ENCODE measurements at regions not wholly inside any gene's neighbourhood (a gene's known extent, or its start where the extent isn't known, plus 50 kb on each side); places are given as distances from the start of the nearest gene placed in this dataset.
"Not testable (repeated sequence)": the region's sequence is repeated elsewhere in the genome, so short reads cannot be mapped to it uniquely, and the experiment has no call there.

- no peak for DNase-seq (ENCODE audit: low spot score in 2 of 2)
- Histone ChIP-seq H3K9me3 (peaks cover 8 to 9% of the 10 kb centered on the region in 2 donors), H3K27ac (no peak overlapping the region), H3K4me3 (no peak overlapping the region), H3K36me3 (no peaks in the 10 kb centered on the region), H3K27me3 (peaks cover 0 to 12% of the 10 kb centered on the region in 2 donors), H3K4me1 (peaks cover 0 to 4% of the 10 kb centered on the region in 2 donors)
- TF ChIP-seq POLR2AphosphoS5 (IDR thresholded peaks at IDR 0.05) = no peak
- TF ChIP-seq POLR2A (IDR thresholded peaks at IDR 0.05) = no peak
- TF ChIP-seq, protein P1, sequence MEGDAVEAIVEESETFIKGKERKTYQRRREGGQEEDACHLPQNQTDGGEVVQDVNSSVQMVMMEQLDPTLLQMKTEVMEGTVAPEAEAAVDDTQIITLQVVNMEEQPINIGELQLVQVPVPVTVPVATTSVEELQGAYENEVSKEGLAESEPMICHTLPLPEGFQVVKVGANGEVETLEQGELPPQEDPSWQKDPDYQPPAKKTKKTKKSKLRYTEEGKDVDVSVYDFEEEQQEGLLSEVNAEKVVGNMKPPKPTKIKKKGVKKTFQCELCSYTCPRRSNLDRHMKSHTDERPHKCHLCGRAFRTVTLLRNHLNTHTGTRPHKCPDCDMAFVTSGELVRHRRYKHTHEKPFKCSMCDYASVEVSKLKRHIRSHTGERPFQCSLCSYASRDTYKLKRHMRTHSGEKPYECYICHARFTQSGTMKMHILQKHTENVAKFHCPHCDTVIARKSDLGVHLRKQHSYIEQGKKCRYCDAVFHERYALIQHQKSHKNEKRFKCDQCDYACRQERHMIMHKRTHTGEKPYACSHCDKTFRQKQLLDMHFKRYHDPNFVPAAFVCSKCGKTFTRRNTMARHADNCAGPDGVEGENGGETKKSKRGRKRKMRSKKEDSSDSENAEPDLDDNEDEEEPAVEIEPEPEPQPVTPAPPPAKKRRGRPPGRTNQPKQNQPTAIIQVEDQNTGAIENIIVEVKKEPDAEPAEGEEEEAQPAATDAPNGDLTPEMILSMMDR (IDR thresholded peaks at IDR 0.05) = no peak
- intact Hi-C loops (cut with DNase I; ENCODE audit: low total_unique reads) = no loop called here
Observed at GRCh38 chrX:23511793-23512192, 155.5 kb upstream of the PRDX4 start.

GRCh38 chrX:23513121-23513520, 154.2 kb upstream of the PRDX4 start:
- peaks cover 8 to 9% of the 10 kb centered on the region in 2 donors for H3K9me3 ChIP-seq
- DNase-seq (ENCODE audit: low spot score in 2 of 2) = no peak
- no peak for TF ChIP-seq POLR2AphosphoS5 (IDR thresholded peaks at IDR 0.05)
- TF ChIP-seq, protein P1 (IDR thresholded peaks at IDR 0.05) = no peak
- no peak for TF ChIP-seq POLR2A (IDR thresholded peaks at IDR 0.05)
- peaks cover 0 to 12% of the 10 kb centered on the region in 2 donors for H3K27me3 ChIP-seq
- H3K4me1 ChIP-seq = no peaks in the 10 kb centered on the region
- H3K4me3 ChIP-seq = no peak overlapping the region
- H3K36me3 ChIP-seq = no peaks in the 10 kb centered on the region
- no peak overlapping the region for H3K27ac ChIP-seq
- intact Hi-C loops (cut with DNase I; ENCODE audit: low total_unique reads) = no loop called here

GRCh38 chrX:23514082-23514481, 153.2 kb upstream of the PRDX4 start:
- Histone ChIP-seq H3K4me1 (no peaks in the 10 kb centered on the region), H3K36me3 (no peaks in the 10 kb centered on the region), H3K9me3 (peaks cover 5 to 8% of the 10 kb centered on the region in 2 donors), H3K27me3 (peaks cover 0 to 12% of the 10 kb centered on the region in 2 donors), H3K27ac (no peak overlapping the region), H3K4me3 (no peak overlapping the region)
- DNase-seq (ENCODE audit: low spot score in 2 of 2) = no peak
- intact Hi-C loops (cut with DNase I; ENCODE audit: low total_unique reads) = no loop called here
- TF ChIP-seq POLR2A (IDR thresholded peaks at IDR 0.05) = no peak
- no peak for TF ChIP-seq POLR2AphosphoS5 (IDR thresholded peaks at IDR 0.05)
- TF ChIP-seq, protein P1 (IDR thresholded peaks at IDR 0.05) = no peak

GRCh38 chrX:23515028-23515427, 152.3 kb upstream of the PRDX4 start:
- H3K36me3 ChIP-seq = no peaks in the 10 kb centered on the region
- H3K9me3 ChIP-seq = no peaks in the 10 kb centered on the region
- DNase-seq (ENCODE audit: low spot score in 2 of 2) = no peak

DNA sequence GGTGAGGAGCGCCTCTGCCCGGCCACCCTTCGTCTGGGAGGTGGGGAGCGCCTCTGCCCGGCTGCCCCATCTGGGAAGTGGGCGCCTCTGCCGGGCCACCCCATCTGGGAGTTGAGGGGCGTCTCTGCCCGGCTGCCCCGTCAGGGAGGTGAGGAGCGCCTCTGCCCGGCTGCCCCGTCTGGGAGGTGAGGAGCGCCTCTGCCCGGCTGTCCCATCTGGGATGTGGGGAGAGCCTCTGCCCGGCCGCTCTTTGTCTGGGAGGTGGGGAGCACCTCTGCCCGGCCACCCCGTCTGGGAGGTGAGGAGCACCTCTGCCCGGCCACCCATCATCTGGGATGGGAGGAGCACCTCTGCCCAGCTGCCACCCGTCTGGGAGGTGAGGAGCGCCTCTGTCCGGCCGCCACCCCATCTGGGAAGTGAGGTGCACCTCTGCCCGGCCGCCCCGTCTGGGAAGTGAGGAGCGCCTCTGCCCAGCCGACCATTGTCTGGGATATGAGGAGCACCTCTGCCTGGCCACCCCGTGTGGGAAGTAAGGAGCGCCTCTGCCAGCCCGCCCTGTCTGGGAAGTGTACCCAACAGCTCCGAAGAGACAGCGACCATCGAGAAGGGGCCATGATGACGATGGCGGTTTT, 144.2 kb upstream of the PRDX4 start:
- H3K4me1 ChIP-seq; intact Hi-C loops (cut with DNase I; ENCODE audit: low total_unique reads); H3K9me3 ChIP-seq: not testable (repeated sequence)

More at GRCh38 chrX:23515028-23515427, 152.3 kb upstream of the PRDX4 start:
- Histone ChIP-seq H3K27ac (no peak overlapping the region), H3K4me1 (no peaks in the 10 kb centered on the region), H3K27me3 (peaks cover 0 to 5% of the 10 kb centered on the region in 2 donors), H3K4me3 (no peak overlapping the region)
- intact Hi-C loops (cut with DNase I; ENCODE audit: low total_unique reads) = no loop called here
- no peak for TF ChIP-seq POLR2AphosphoS5 (IDR thresholded peaks at IDR 0.05)
- TF ChIP-seq POLR2A (IDR thresholded peaks at IDR 0.05) = no peak
- TF ChIP-seq, protein P1 (IDR thresholded peaks at IDR 0.05) = no peak

More for the DNA sequence above, 144.2 kb upstream of the PRDX4 start:
- not testable (repeated sequence) for DNase-seq (ENCODE audit: low spot score in 2 of 2); H3K36me3 ChIP-seq; H3K27ac ChIP-seq; H3K4me3 ChIP-seq
- peaks cover 0 to 14% of the 10 kb centered on the region in 2 donors for H3K27me3 ChIP-seq

Measured in breast epithelium (tissue), 4 donors.